IgD-negative memory B cell (primary cell): ENCODE measurements at regions not wholly inside any gene's neighbourhood (a gene's known extent, or its start where the extent isn't known, plus 50 kb on each side); places are given as distances from the start of the nearest gene placed in this dataset.

Experiments used
- H3K27ac Mint-ChIP-seq, 3 donors: one replicate each; pipeline ENCODE4 v1.8.0; 2020 to 2022; ENCODE audit warnings: mild to moderate bottlenecking in 3 of 3, mixed read lengths in 3 of 3, moderate library complexity in 1 of 3
- H3K27me3 Mint-ChIP-seq: one replicate; pipeline ENCODE4 v1.8.0; 2021; ENCODE audit warnings: mixed read lengths
- H3K36me3 Mint-ChIP-seq: one replicate; pipeline ENCODE4 v1.8.0; 2020; ENCODE audit warnings: mild to moderate bottlenecking, mixed read lengths
- H3K4me1 Mint-ChIP-seq, 3 donors: one replicate each; pipeline ENCODE4 v1.8.0; 2020 to 2022; ENCODE audit warnings: mixed read lengths in 3 of 3, mild to moderate bottlenecking in 1 of 3
- H3K4me3 Mint-ChIP-seq, 4 donors: one replicate each; pipeline ENCODE4 v1.8.0; 2020 to 2022; ENCODE audit warnings: mild to moderate bottlenecking in 4 of 4, mixed read lengths in 4 of 4, moderate library complexity in 3 of 4
- H3K9me3 Mint-ChIP-seq, 3 donors: one replicate each; pipeline ENCODE4 v1.8.0; 2020 to 2021; ENCODE audit warnings: mixed read lengths in 3 of 3, mild to moderate bottlenecking in 1 of 3

- Mint-ChIP-seq H3K4me3 (no peak overlapping the region), H3K4me1 (no peaks in the 10 kb centered on the region), H3K9me3 (peaks cover 2 to 15% (median 5%) of the 10 kb centered on the region in 3 donors)
These were observed 87.8 kb upstream of the FAT3 start for GRCh38 chr11:92136797-92137196.

GRCh38 chr11:92131289-92131865 is 93.2 kb upstream of the FAT3 start:
- no peaks in the 10 kb centered on the region for H3K36me3 Mint-ChIP-seq
- H3K27me3 Mint-ChIP-seq: no peaks in the 10 kb centered on the region
- H3K9me3 Mint-ChIP-seq: peaks cover 0 to 19% (median 5%) of the 10 kb centered on the region in 3 donors
- no peak overlapping the region for H3K27ac Mint-ChIP-seq
- H3K4me1 Mint-ChIP-seq: no peaks in the 10 kb centered on the region
- no peak overlapping the region for H3K4me3 Mint-ChIP-seq

More at GRCh38 chr11:92136797-92137196, 87.8 kb upstream of the FAT3 start:
- Mint-ChIP-seq H3K27ac (no peak overlapping the region), H3K36me3 (no peaks in the 10 kb centered on the region), H3K27me3 (no peaks in the 10 kb centered on the region)

GRCh38 chr11:92130421-92130831 is 94.2 kb upstream of the FAT3 start:
- Mint-ChIP-seq H3K4me3 (no peak overlapping the region), H3K36me3 (no peaks in the 10 kb centered on the region), H3K27me3 (no peaks in the 10 kb centered on the region), H3K4me1 (no peaks in the 10 kb centered on the region), H3K27ac (no peak overlapping the region), H3K9me3 (peaks cover 0 to 23% (median 5%) of the 10 kb centered on the region in 3 donors)

- peaks cover 0 to 23% (median 5%) of the 10 kb centered on the region in 3 donors for H3K9me3 Mint-ChIP-seq
- H3K27ac Mint-ChIP-seq: no peak overlapping the region
- H3K4me1 Mint-ChIP-seq: no peaks in the 10 kb centered on the region
- no peaks in the 10 kb centered on the region for H3K27me3 Mint-ChIP-seq
- H3K36me3 Mint-ChIP-seq: no peaks in the 10 kb centered on the region
- no peak overlapping the region for H3K4me3 Mint-ChIP-seq
These were observed 94.8 kb upstream of the FAT3 start for GRCh38 chr11:92129811-92130210.

GRCh38 chr11:92128026-92128425 is 96.6 kb upstream of the FAT3 start:
- Mint-ChIP-seq H3K4me1 (no peaks in the 10 kb centered on the region), H3K4me3 (no peak overlapping the region), H3K27ac (no peak overlapping the region)

GRCh38 chr11:92125321-92125720 is 99.3 kb upstream of the FAT3 start:
- no peaks in the 10 kb centered on the region for H3K36me3 Mint-ChIP-seq
- H3K4me3 Mint-ChIP-seq: no peak overlapping the region
- no peaks in the 10 kb centered on the region for H3K4me1 Mint-ChIP-seq
- no peak overlapping the region for H3K27ac Mint-ChIP-seq
- H3K27me3 Mint-ChIP-seq: no peaks in the 10 kb centered on the region
- H3K9me3 Mint-ChIP-seq: peaks cover 0 to 5% (median 0%) of the 10 kb centered on the region in 3 donors

More at GRCh38 chr11:92128026-92128425, 96.6 kb upstream of the FAT3 start:
- H3K36me3 Mint-ChIP-seq: no peaks in the 10 kb centered on the region
- H3K27me3 Mint-ChIP-seq: no peaks in the 10 kb centered on the region
- peaks cover 0 to 18% (median 2%) of the 10 kb centered on the region in 3 donors for H3K9me3 Mint-ChIP-seq

GRCh38 chr11:92123540-92123939 is 101.1 kb upstream of the FAT3 start:
- no peaks in the 10 kb centered on the region for H3K4me1 Mint-ChIP-seq
- no peaks in the 10 kb centered on the region for H3K27me3 Mint-ChIP-seq
- H3K4me3 Mint-ChIP-seq: no peak overlapping the region
- H3K9me3 Mint-ChIP-seq: peaks cover 0 to 5% (median 2%) of the 10 kb centered on the region in 3 donors
- H3K36me3 Mint-ChIP-seq: no peaks in the 10 kb centered on the region
- H3K27ac Mint-ChIP-seq: no peak overlapping the region

- no peaks in the 10 kb centered on the region for H3K27me3 Mint-ChIP-seq
- peaks cover 1 to 5% (median 2%) of the 10 kb centered on the region in 3 donors for H3K9me3 Mint-ChIP-seq
- H3K4me1 Mint-ChIP-seq: no peaks in the 10 kb centered on the region
- no peaks in the 10 kb centered on the region for H3K36me3 Mint-ChIP-seq
- no peak overlapping the region for H3K4me3 Mint-ChIP-seq
- no peak overlapping the region for H3K27ac Mint-ChIP-seq
These were observed 102.1 kb upstream of the FAT3 start for GRCh38 chr11:92122561-92122960.

GRCh38 chr11:92111287-92111686 is 113.3 kb upstream of the FAT3 start:
- no peaks in the 10 kb centered on the region for H3K36me3 Mint-ChIP-seq
- H3K27ac Mint-ChIP-seq: no peak overlapping the region
- no peaks in the 10 kb centered on the region for H3K27me3 Mint-ChIP-seq
- no peak overlapping the region for H3K4me3 Mint-ChIP-seq
- H3K4me1 Mint-ChIP-seq: no peaks in the 10 kb centered on the region
- H3K9me3 Mint-ChIP-seq: peaks cover 0 to 27% (median 15%) of the 10 kb centered on the region in 3 donors

- no peaks in the 10 kb centered on the region for H3K4me1 Mint-ChIP-seq
- H3K36me3 Mint-ChIP-seq: peaks cover 1% of the 10 kb centered on the region
- H3K9me3 Mint-ChIP-seq: peaks cover 0 to 19% (median 15%) of the 10 kb centered on the region in 3 donors
- no peak overlapping the region for H3K4me3 Mint-ChIP-seq
- H3K27me3 Mint-ChIP-seq: no peaks in the 10 kb centered on the region
- no peak overlapping the region for H3K27ac Mint-ChIP-seq
These were observed 115.2 kb upstream of the FAT3 start for GRCh38 chr11:92109466-92109865.

- no peak overlapping the region for H3K4me3 Mint-ChIP-seq
- no peaks in the 10 kb centered on the region for H3K4me1 Mint-ChIP-seq
- H3K27ac Mint-ChIP-seq: no peak overlapping the region
- no peaks in the 10 kb centered on the region for H3K27me3 Mint-ChIP-seq
- H3K9me3 Mint-ChIP-seq: peaks cover 0 to 14% (median 3%) of the 10 kb centered on the region in 3 donors
- peaks cover 2% of the 10 kb centered on the region for H3K36me3 Mint-ChIP-seq
These were observed 117.3 kb upstream of the FAT3 start for GRCh38 chr11:92107331-92107730.

- no peak overlapping the region for H3K4me3 Mint-ChIP-seq
These were observed 120.3 kb upstream of the FAT3 start for GRCh38 chr11:92104349-92104748.

GRCh38 chr11:92101920-92102319 is 122.7 kb upstream of the FAT3 start:
- H3K9me3 Mint-ChIP-seq: peaks cover 0 to 5% (median 5%) of the 10 kb centered on the region in 3 donors
- no peak overlapping the region for H3K27ac Mint-ChIP-seq
- no peaks in the 10 kb centered on the region for H3K27me3 Mint-ChIP-seq
- no peaks in the 10 kb centered on the region for H3K4me1 Mint-ChIP-seq
- no peak overlapping the region for H3K4me3 Mint-ChIP-seq
- peaks cover 2% of the 10 kb centered on the region for H3K36me3 Mint-ChIP-seq

More at GRCh38 chr11:92104349-92104748, 120.3 kb upstream of the FAT3 start:
- H3K27me3 Mint-ChIP-seq: no peaks in the 10 kb centered on the region
- H3K36me3 Mint-ChIP-seq: peaks cover 2% of the 10 kb centered on the region
- H3K4me1 Mint-ChIP-seq: no peaks in the 10 kb centered on the region
- H3K9me3 Mint-ChIP-seq: peaks cover 0 to 8% (median 0%) of the 10 kb centered on the region in 3 donors
- no peak overlapping the region for H3K27ac Mint-ChIP-seq

GRCh38 chr11:92099183-92099582 is 125.4 kb upstream of the FAT3 start:
- Mint-ChIP-seq H3K27me3 (no peaks in the 10 kb centered on the region), H3K4me1 (no peaks in the 10 kb centered on the region), H3K4me3 (no peak overlapping the region), H3K27ac (no peak overlapping the region), H3K36me3 (no peaks in the 10 kb centered on the region), H3K9me3 (peaks cover 0 to 10% (median 3%) of the 10 kb centered on the region in 3 donors)

- no peak overlapping the region for H3K4me3 Mint-ChIP-seq
- H3K27me3 Mint-ChIP-seq: no peaks in the 10 kb centered on the region
- no peaks in the 10 kb centered on the region for H3K36me3 Mint-ChIP-seq
- no peaks in the 10 kb centered on the region for H3K4me1 Mint-ChIP-seq
- peaks cover 0 to 14% (median 3%) of the 10 kb centered on the region in 3 donors for H3K9me3 Mint-ChIP-seq
- no peak overlapping the region for H3K27ac Mint-ChIP-seq
These were observed 126.4 kb upstream of the FAT3 start for GRCh38 chr11:92098172-92098571.
